ENCODE measurements at regions not wholly inside any gene's neighbourhood (a gene's known extent, or its start where the extent isn't known, plus 50 kb on each side); places are given as distances from the start of the nearest gene placed in this dataset.

- Histone ChIP-seq H3F3A (ENCODE audit: low read length, unreplicated experiment) (no peaks in the 10 kb centered on the region), H3K79me2 (ENCODE audit: low read length) (no peaks in the 10 kb centered on the region), H3K27me3 (ENCODE audit: low read length) (no peaks in the 10 kb centered on the region), H3K4me2 (ENCODE audit: low read length) (no peak overlapping the region), H3K4me3 (ENCODE audit: low read length) (no peak overlapping the region), H3K4me1 (ENCODE audit: insufficient read depth, low read length) (peaks cover 6% of the 10 kb centered on the region; the same call in 1 of the 2 replicates), H2AFZ (ENCODE audit: low read length) (no peak overlapping the region), H3K9me2 (replicated peaks; ENCODE audit: low read length) (no peaks in the 10 kb centered on the region), H3K9ac (ENCODE audit: low read length) (no peak overlapping the region), H4K20me1 (ENCODE audit: low read length) (no peaks in the 10 kb centered on the region), H3K36me3 (ENCODE audit: low read depth, low read length) (no peaks in the 10 kb centered on the region), H3K9me3 (ENCODE audit: low read length) (no peaks in the 10 kb centered on the region), H3K27ac (ENCODE audit: low read length) (no peak overlapping the region)
- POLR2A ChIA-PET (ENCODE audit: unreplicated experiment) = no interaction called here
- DNase-seq = no peak
- ATAC-seq = no peak
- no TSS peak for BruUV-seq (replicated peaks)
- intact Hi-C loops (cut with micrococcal nuclease) = no loop called here
- TF ChIP-seq CTCF (conservative IDR thresholded peaks at IDR 0.05; ENCODE audit: low read depth, low read length) = no peak
- no peak for TF ChIP-seq EZH2 (IDR thresholded peaks at IDR 0.05; ENCODE audit: low read length, unreplicated experiment)
- TF ChIP-seq EZH2phosphoT487 (IDR thresholded peaks at IDR 0.05; ENCODE audit: borderline replicate concordance, low read length) = no peak
- CTCF ChIA-PET = no interaction called here
Observed at GRCh38 chr1:14468751-14469150, 129.7 kb upstream of the KAZN start.

GRCh38 chr1:14470802-14471201 lies 127.7 kb upstream of the KAZN start:
- H4K20me1 ChIP-seq (ENCODE audit: low read length) = no peaks in the 10 kb centered on the region
- no TSS peak for BruUV-seq (replicated peaks)
- TF ChIP-seq EZH2phosphoT487 (IDR thresholded peaks at IDR 0.05; ENCODE audit: borderline replicate concordance, low read length) = no peak
- no peak for TF ChIP-seq CTCF (conservative IDR thresholded peaks at IDR 0.05; ENCODE audit: low read depth, low read length)
- TF ChIP-seq EZH2 (IDR thresholded peaks at IDR 0.05; ENCODE audit: low read length, unreplicated experiment) = no peak
- ChIA-PET CTCF (no interaction called here), POLR2A (ENCODE audit: unreplicated experiment) (no interaction called here)
- no peak overlapping the region for H3K4me2 ChIP-seq (ENCODE audit: low read length)
- H3K9ac ChIP-seq (ENCODE audit: low read length) = no peak overlapping the region
- H2AFZ ChIP-seq (ENCODE audit: low read length) = no peak overlapping the region
- ATAC-seq (no peak), DNase-seq (no peak)
- H3K27ac ChIP-seq (ENCODE audit: low read length) = no peak overlapping the region
- H3K9me2 ChIP-seq (replicated peaks; ENCODE audit: low read length) = no peaks in the 10 kb centered on the region
- no peaks in the 10 kb centered on the region for H3K27me3 ChIP-seq (ENCODE audit: low read length)
- H3K9me3 ChIP-seq (ENCODE audit: low read length) = no peaks in the 10 kb centered on the region
- H3K4me1 ChIP-seq (ENCODE audit: insufficient read depth, low read length) = peaks cover 4% of the 10 kb centered on the region; the same call in 1 of the 2 replicates
- H3K79me2 ChIP-seq (ENCODE audit: low read length) = no peaks in the 10 kb centered on the region
- H3K4me3 ChIP-seq (ENCODE audit: low read length) = no peak overlapping the region
- no peaks in the 10 kb centered on the region for H3K36me3 ChIP-seq (ENCODE audit: low read depth, low read length)
- no peaks in the 10 kb centered on the region for H3F3A ChIP-seq (ENCODE audit: low read length, unreplicated experiment)
- intact Hi-C loops (cut with micrococcal nuclease) = no loop called here

GRCh38 chr1:14474856-14475255 lies 123.6 kb upstream of the KAZN start:
- Histone ChIP-seq H2AFZ (ENCODE audit: low read length) (no peak overlapping the region), H3K4me2 (ENCODE audit: low read length) (no peak overlapping the region), H3K79me2 (ENCODE audit: low read length) (no peaks in the 10 kb centered on the region), H3K4me1 (ENCODE audit: insufficient read depth, low read length) (peaks cover 14% of the 10 kb centered on the region), H3F3A (ENCODE audit: low read length, unreplicated experiment) (no peaks in the 10 kb centered on the region), H3K9me3 (ENCODE audit: low read length) (no peaks in the 10 kb centered on the region), H4K20me1 (ENCODE audit: low read length) (no peaks in the 10 kb centered on the region), H3K4me3 (ENCODE audit: low read length) (no peak overlapping the region), H3K9me2 (replicated peaks; ENCODE audit: low read length) (no peaks in the 10 kb centered on the region), H3K9ac (ENCODE audit: low read length) (no peak overlapping the region), H3K27me3 (ENCODE audit: low read length) (no peaks in the 10 kb centered on the region), H3K27ac (ENCODE audit: low read length) (no peak overlapping the region), H3K36me3 (ENCODE audit: low read depth, low read length) (no peaks in the 10 kb centered on the region)
- ChIA-PET POLR2A (ENCODE audit: unreplicated experiment) (no interaction called here), CTCF (no interaction called here)
- intact Hi-C loops (cut with micrococcal nuclease) = no loop called here
- BruUV-seq (replicated peaks) = no TSS peak
- no peak for ATAC-seq
- TF ChIP-seq EZH2 (IDR thresholded peaks at IDR 0.05; ENCODE audit: low read length, unreplicated experiment) (no peak), EZH2phosphoT487 (IDR thresholded peaks at IDR 0.05; ENCODE audit: borderline replicate concordance, low read length) (no peak), CTCF (conservative IDR thresholded peaks at IDR 0.05; ENCODE audit: low read depth, low read length) (no peak)
- no peak for DNase-seq
